Right hindlimb (tissue), 1 donor: ENCODE measurements at regions not wholly inside any gene's neighbourhood (a gene's known extent, or its start where the extent isn't known, plus 50 kb on each side); places are given as distances from the start of the nearest gene placed in this dataset.

Experiments used
- DNase-seq: peaks from one replicate; pipeline ENCODE4 v3.0.0-alpha.2; 2018

GRCh38 chr15:36370051-36370730 lies 209.2 kb upstream of the CDIN1 start:
- no peak for DNase-seq

DNA sequence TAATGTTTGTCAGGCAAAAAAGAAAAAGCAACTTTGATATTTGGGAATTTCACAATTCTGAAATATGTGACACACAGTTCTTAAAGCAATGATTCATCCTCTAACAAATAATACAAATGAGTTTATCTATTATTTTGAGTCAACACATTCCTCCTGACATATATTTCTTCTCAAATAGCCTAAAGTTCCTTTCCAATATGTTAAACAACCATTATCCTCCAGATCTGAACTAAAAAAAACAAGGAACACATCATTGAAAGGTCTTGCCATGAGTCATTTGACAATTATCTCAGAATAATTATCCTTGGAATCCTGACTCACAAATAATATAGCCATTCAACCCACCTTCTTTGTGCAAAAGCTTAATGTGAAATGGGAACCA lies 208.7 kb upstream of the CDIN1 start:
- no peak for DNase-seq

- no peak for DNase-seq
Observed at GRCh38 chr15:36371509-36371908, 207.9 kb upstream of the CDIN1 start.

DNA sequence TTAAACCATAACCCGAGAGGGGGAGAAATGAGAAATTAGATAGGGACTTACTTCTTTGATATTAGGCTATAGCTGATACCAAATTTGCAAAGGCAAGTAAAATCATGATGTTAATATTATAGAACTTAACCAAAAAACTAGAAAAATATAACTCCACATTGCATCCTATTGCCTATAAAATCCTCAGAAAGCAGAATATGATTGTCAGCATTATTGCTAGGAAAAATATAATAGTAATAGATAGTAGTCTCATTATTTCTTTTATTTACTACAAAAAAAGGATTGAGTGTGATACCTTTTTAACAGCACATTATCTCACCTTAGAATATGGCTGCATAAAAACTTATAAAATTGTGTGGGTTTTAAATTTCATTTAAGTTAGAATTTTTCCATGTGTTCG lies 206.5 kb upstream of the CDIN1 start:
- no peak for DNase-seq

GRCh38 chr15:36373550-36373949 lies 205.9 kb upstream of the CDIN1 start:
- DNase-seq = no peak

DNA sequence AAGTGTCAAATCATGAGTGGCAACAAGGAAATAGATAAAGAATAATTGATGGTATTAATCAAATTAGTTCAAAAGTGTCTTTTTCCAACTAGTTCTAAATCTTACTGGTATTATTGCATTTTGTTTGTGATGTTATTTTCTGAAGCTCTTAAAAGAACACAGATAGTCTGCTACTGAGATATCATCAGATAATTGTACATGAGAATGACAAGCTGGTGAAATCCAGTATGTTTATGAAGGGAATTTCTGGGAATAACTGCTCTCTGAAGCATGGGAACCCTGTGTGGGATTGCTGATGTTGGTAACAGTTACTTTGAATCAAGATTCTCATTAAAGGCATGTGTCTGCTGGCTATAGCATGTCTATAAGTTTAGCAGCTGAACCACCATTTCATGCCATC lies 190.3 kb upstream of the CDIN1 start:
- no peak for DNase-seq

DNA sequence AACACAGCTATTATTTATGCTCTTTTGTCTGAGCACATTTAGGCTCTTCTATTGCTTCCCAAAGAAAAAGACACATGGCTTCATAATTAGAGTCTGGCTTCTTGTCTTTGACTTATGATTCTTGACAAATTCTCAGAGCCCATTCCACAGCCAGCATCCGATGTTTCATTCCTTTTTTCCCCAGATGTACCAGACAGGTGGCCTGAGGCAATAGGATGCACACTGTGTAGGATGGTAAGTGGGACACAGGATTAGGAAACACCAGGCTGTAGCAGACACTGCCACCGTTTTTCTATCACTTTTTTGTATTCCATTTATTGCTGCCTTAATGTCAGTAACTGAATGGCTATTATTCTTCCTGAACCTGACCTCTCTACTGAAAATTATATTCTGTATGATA lies 188.9 kb upstream of the CDIN1 start:
- DNase-seq = no peak

GRCh38 chr15:36392676-36393266 lies 186.7 kb upstream of the CDIN1 start:
- no peak for DNase-seq

DNA sequence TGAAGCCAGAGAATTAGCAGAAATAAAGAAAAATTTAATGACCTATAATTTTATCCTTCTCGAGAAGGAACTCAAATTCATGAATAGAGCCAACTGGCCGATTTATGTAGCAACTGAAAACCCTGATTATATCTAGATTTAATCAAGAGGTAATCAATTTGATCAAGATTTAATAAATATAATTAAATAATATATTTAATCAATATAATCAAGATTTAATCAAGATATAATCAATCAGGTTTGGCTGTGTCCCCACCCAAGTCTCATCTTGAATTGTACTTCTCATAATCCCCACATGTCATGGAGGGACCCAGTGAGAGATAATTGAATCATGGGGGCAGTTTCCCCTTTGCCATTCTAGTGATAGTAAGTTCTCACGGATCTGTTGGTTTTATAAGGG lies 181.2 kb upstream of the CDIN1 start:
- DNase-seq = no peak

DNA sequence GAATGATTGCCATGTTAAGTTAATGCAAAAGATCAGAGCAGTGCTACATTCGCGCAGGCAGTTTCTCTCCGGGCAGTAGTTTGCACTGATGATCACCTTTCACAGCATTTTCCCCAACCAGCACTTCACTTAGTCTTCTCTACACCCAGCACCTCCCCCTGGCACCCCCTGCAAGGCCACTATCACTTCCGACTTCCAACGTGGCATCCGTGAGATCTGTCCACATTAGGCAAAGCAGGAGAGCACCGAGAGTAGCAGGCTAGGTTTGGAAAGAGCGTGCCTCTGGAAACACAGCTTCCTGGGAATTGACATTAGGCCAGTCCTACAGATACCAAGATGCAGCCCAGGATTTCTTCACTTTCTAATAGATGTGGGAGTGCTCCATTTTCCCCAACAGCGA lies 180.2 kb upstream of the CDIN1 start:
- DNase-seq = no peak

- DNase-seq = no peak
Observed at GRCh38 chr15:36400936-36401585, 178.4 kb upstream of the CDIN1 start.

GRCh38 chr15:36401586-36401966 lies 177.8 kb upstream of the CDIN1 start:
- no peak for DNase-seq

GRCh38 chr15:36403351-36403750 lies 176.1 kb upstream of the CDIN1 start:
- DNase-seq = no peak

DNA sequence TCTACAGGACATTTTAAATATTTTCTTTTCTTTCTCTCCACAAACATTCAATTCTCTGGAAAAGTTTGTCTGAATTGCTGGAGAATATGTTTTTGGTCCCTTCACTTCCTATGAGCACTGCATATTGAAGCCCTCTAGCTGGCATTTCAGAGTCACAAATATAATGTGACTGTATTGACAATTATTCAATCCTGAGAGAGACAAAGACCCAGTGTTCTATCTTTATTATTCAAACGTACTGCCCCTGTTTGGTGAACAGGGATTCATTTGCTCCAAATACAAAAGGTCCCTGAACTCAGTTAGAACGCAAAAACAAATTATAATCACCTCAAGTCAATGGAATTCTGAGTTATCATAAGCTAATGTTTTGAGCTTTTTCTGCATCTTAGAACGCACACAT lies 173.1 kb upstream of the CDIN1 start:
- no peak for DNase-seq

- no peak for DNase-seq
Observed at GRCh38 chr15:36406911-36407310, 172.5 kb upstream of the CDIN1 start.

DNA sequence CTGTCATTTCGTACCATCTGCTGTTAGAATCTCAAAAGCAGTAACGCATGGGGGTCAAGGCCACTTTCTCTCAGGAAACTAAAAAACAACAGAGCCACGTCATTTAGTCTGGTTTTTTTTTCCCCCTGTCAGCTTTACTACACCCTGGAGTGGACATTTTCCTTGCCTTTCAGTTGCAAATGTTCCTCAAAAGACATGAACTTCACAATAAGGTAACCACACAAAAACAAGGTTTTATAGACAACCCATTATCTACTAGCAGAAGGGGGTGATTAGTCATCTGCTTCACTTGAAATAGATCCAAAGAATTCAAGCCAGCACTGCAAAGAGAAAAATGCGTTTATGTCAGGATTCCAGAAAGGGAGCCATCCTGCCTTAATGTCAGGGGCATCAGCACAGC lies 171.8 kb upstream of the CDIN1 start:
- no peak for DNase-seq

GRCh38 chr15:36409819-36410218 lies 169.6 kb upstream of the CDIN1 start:
- no peak for DNase-seq

DNA sequence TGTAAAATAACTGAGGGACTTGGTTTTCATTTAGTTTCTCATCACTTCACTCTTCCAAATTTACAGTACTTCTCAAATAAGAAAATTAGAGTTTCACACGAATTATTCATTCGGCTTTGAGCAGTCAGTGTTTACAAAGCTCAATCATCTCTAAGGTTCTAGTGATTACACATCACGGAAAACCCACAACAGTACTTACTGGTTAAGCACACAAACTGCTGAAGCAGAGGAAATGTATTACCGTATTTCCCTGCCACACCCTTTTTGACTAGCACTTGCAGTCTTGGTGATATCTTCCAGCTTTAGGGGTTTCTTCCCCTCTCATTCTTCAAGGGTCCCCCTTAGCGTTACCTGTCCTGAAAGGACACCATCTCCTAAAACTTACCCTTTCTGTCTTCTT lies 164.8 kb upstream of the CDIN1 start:
- DNase-seq = no peak

DNA sequence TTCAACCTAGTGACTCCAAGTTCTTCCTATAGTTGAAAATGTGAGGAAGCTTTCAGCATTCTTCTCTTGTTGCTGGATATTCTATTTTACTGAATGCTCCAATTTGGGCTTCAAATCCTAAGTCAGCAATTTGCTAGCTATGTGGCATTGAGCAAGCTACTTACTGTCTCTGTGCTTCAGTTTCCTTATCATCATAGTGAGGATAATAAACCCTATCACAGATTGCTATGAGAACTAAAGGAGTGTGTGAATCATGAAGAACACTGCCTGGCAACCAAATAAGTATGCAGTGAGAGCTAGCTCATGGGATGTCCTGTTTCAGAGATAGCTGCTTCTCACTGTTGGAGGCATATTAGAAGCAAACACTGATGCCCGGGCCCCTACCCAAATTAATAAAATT lies 163.8 kb upstream of the CDIN1 start:
- DNase-seq = no peak

- no peak for DNase-seq
Observed at GRCh38 chr15:36422631-36423030, 156.8 kb upstream of the CDIN1 start.

GRCh38 chr15:36426691-36427090 lies 152.7 kb upstream of the CDIN1 start:
- DNase-seq = no peak

DNA sequence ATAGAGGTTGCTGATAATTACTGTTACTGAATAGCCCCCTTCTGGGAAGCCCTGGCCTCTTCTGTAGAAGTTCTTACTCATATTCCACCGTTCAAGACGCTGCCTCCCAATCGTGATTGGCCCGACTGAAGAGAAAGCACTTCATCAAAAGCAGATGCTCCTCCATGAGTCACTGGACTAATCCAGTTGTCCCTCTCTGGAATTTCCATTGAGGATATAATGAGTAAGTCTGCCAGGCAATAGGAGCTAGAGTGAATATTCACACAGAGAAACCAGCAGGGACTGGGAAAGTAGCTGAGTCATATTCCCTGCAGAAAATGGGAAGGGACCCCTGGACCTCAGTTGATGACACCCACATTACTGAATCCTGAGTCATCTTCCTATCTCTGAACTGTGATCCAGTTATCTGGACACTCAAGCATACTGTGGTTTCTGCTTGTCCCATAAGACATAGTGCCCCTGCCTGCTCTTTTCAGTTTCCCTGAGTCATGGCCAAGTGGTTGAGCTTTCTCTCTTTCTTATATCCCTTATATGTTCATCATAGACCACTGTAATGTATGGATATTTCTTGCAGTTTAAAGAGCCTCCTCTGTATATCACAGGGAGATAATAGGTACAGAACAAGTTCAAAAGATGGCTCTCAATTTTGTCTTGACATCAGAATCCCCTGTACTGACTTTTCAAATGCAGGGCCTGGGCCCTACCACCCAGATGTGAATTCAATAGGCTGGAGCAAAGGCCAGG lies 151.2 kb upstream of the CDIN1 start:
- DNase-seq = peak; percentile 18

GRCh38 chr15:36429707-36430106 lies 149.7 kb upstream of the CDIN1 start:
- DNase-seq = no peak

GRCh38 chr15:36430280-36430679 lies 149.1 kb upstream of the CDIN1 start:
- DNase-seq = no peak
